K562 (cell line): ENCODE measurements at regions not wholly inside any gene's neighbourhood (a gene's known extent, or its start where the extent isn't known, plus 50 kb on each side); places are given as distances from the start of the nearest gene placed in this dataset.

Experiments used
- ARNT ChIP-seq, 2 experiments: fragments of 450-650 bp; IDR thresholded peaks; 2 replicates each; pipeline ENCODE4 v1.6.1; 2016; ENCODE audit warnings: mild to moderate bottlenecking in 1 of 2
- CREB3 ChIP-seq: fragments of 450-650 bp; conservative IDR thresholded peaks from 2 replicates; pipeline ENCODE4 v1.6.1; 2016; ENCODE audit warnings: missing genetic modification characterization, low read depth, mild to moderate bottlenecking, missing compliant biosample characterization, moderate library complexity
- DNMT1 ChIP-seq: fragments of 450-650 bp; IDR thresholded peaks from 2 replicates; pipeline ENCODE4 v1.6.1; 2016; ENCODE audit warnings: antibody characterized with exemption, mild to moderate bottlenecking
- ERF ChIP-seq: fragments of 450-650 bp; formaldehyde crosslinking; IDR thresholded peaks from 2 replicates; pipeline ENCODE4 v1.4.0; 2020; ENCODE audit warnings: mild to moderate bottlenecking, mixed read lengths
- MCM2 ChIP-seq: fragments of 450-650 bp; IDR thresholded peaks from 2 replicates; pipeline ENCODE4 v1.6.1; 2017; ENCODE audit warnings: low read depth, mild to moderate bottlenecking
- MED1 ChIP-seq: sonication (generic); formaldehyde crosslinking; IDR thresholded peaks from 2 replicates; pipeline ENCODE4 v1.8.1; 2023; ENCODE audit warnings: missing genetic modification reagents, borderline replicate concordance
- PURB ChIP-seq: sonication (generic); formaldehyde crosslinking; IDR thresholded peaks from 2 replicates; pipeline ENCODE4 v1.9.0; 2021; ENCODE audit warnings: low read depth, mild to moderate bottlenecking, missing genetic modification reagents
- SMARCE1 ChIP-seq: fragments of 450-650 bp; IDR thresholded peaks from 2 replicates; pipeline ENCODE4 v1.7.1; 2016; ENCODE audit warnings: mild to moderate bottlenecking
- TAF15 ChIP-seq: fragments of 200-400 bp; formaldehyde crosslinking; IDR thresholded peaks from 2 replicates; pipeline ENCODE4 v1.6.1; 2017; ENCODE audit warnings: mild to moderate bottlenecking, low read depth, low read length, moderate library complexity
- TCF7L2 ChIP-seq: fragments of 150-350 bp; IDR thresholded peaks from 2 replicates; pipeline ENCODE4 v1.6.1; 2016; ENCODE audit warnings: low read depth, mild to moderate bottlenecking, low read length, moderate library complexity
- TGIF2 ChIP-seq: sonication (generic); formaldehyde crosslinking; IDR thresholded peaks from 2 replicates; pipeline ENCODE4 v1.8.1; 2022; ENCODE audit warnings: mild to moderate bottlenecking, missing genetic modification reagents, moderate library complexity
- TOE1 ChIP-seq, 2 experiments: fragments of 450-650 bp in 1 of 2; sonication (generic) in 1 of 2; formaldehyde crosslinking in 1 of 2; IDR thresholded peaks; 2 replicates each; pipeline versions ENCODE4 v1.7.1 to v1.8.0; 2016 to 2022; ENCODE audit warnings: borderline replicate concordance in 2 of 2, mild to moderate bottlenecking in 2 of 2, antibody characterized with exemption in 1 of 2, inconsistent platforms in 1 of 2, low read depth in 1 of 2, missing genetic modification reagents in 1 of 2, moderate library complexity in 1 of 2
- ZBTB5 ChIP-seq: fragments of 450-650 bp; IDR thresholded peaks from 2 replicates; pipeline ENCODE4 v1.6.1; 2017; ENCODE audit warnings: antibody characterized with exemption
- ZBTB9 ChIP-seq: fragments of 450-650 bp; formaldehyde crosslinking; IDR thresholded peaks from 2 replicates; pipeline ENCODE4 v1.4.0; 2020; ENCODE audit warnings: mild to moderate bottlenecking, moderate library complexity
- ZKSCAN3 ChIP-seq: fragments of 250-450 bp; sonication (Bioruptor Pico); IDR thresholded peaks from 2 replicates; pipeline ENCODE4 v1.4.0; 2020
- ZNF133 ChIP-seq: fragments of 250-450 bp; sonication (Bioruptor Pico); IDR thresholded peaks from 2 replicates; pipeline ENCODE4 v1.4.0; 2020; ENCODE audit warnings: mild to moderate bottlenecking
- ZNF143 ChIP-seq: sonication (generic); formaldehyde crosslinking; IDR thresholded peaks from 2 replicates; pipeline ENCODE4 v1.9.0; 2022; ENCODE audit warnings: mild to moderate bottlenecking, missing genetic modification reagents
- ZNF175 ChIP-seq: fragments of 200-800 bp; sonication (Bioruptor generic); IDR thresholded peaks from 2 replicates; pipeline ENCODE4 v1.6.1; 2016; ENCODE audit warnings: low read depth, mild to moderate bottlenecking, missing genetic modification characterization, missing compliant biosample characterization
- ZNF274 ChIP-seq: IDR thresholded peaks from 2 replicates; pipeline ENCODE4 v1.6.1; 2011; ENCODE audit warnings: low read depth, mild to moderate bottlenecking, low read length, moderate library complexity, borderline replicate concordance
- ZNF518B ChIP-seq: fragments of 250-450 bp; sonication (Bioruptor Pico); IDR thresholded peaks from 2 replicates; pipeline ENCODE4 v1.5.0; 2021; ENCODE audit warnings: mild to moderate bottlenecking, moderate library complexity
- ZNF551 ChIP-seq: fragments of 250-450 bp; sonication (Bioruptor Pico); IDR thresholded peaks from 2 replicates; pipeline ENCODE4 v1.5.0; 2021; ENCODE audit warnings: mild to moderate bottlenecking, moderate library complexity
- ZNF644 ChIP-seq: fragments of 200-800 bp; sonication (Bioruptor generic); IDR thresholded peaks from 2 replicates; pipeline ENCODE4 v1.6.1; 2016; ENCODE audit warnings: low read depth, missing genetic modification characterization, missing compliant biosample characterization

DNA sequence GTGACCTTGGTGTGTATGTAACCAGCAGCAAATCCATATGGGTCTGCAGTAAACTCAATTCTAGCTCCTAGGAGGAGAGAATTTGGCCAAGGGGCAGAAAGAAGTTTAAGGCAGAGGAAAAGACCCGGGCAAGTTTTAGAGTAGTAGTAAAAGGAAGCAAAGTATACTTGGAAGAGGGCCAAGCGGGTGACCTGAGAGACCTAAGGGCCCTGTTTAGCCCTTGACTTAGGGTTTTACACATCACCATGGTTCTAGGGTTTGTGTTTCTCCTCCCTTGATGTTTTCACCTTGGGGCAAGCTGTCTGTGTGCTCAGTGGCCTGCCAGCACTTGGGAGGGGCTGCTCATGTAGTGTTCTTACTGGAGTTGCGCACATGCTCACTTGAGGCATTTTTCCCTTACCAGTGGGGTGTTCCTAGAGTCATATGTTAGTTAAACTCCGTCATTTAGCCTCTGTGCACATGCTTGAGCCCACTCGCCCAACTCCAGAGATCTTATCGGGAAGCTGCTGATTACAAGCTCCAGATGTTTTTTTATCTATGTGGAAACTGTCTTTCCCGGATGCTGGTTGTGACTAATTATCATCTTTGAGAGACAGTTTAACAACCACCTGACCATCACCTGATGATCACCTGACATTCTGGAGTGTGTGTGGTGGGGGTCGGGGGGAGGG, 137.6 kb upstream of the PRSS1 start (continued):
- TF ChIP-seq ZNF518B: no peak
- no peak for TF ChIP-seq ZBTB5
- no peak for TF ChIP-seq ZNF143 (CRISPR knock-in tag)
- TF ChIP-seq TAF15: no peak
- TF ChIP-seq ARNT (IDR thresholded peaks at IDR 0.05): no peak
- TF ChIP-seq PURB (CRISPR knock-in tag): no peak
- TF ChIP-seq ZNF274: no peak
- TF ChIP-seq ERF (CRISPR knock-in tag): no peak; the same call in 1 of the 2 replicates
- TF ChIP-seq ZNF551 (CRISPR knock-in tag): no peak
- no peak for TF ChIP-seq ZNF133 (CRISPR knock-in tag)
- TF ChIP-seq ZNF175 (CRISPR knock-in tag): peak; percentile 69; the same call in 1 of the 2 replicates
- no peak for TF ChIP-seq DNMT1
- TF ChIP-seq MED1 (CRISPR knock-in tag): no peak
- no peak for TF ChIP-seq MCM2
- no peak for TF ChIP-seq TCF7L2
- no peak for TF ChIP-seq CREB3 (tag)
- TF ChIP-seq SMARCE1: 0 out of 2 replicates have a peak, but pooled peaks have one; percentile 17
- no peak for TF ChIP-seq ZKSCAN3 (CRISPR knock-in tag)
- no peak for TF ChIP-seq ZBTB9 (CRISPR knock-in tag)
- no peak for TF ChIP-seq TGIF2 (CRISPR knock-in tag)
- no peak for TF ChIP-seq ZNF644
- TF ChIP-seq TOE1 (IDR thresholded peaks at IDR 0.05; ENCODE audit: borderline replicate concordance): no peak
- no peak for TF ChIP-seq TOE1 (CRISPR knock-in tag; IDR thresholded peaks at IDR 0.05; ENCODE audit: borderline replicate concordance, low read depth)
